B cell (primary cell): ENCODE measurements at regions not wholly inside any gene's neighbourhood (a gene's known extent, or its start where the extent isn't known, plus 50 kb on each side); places are given as distances from the start of the nearest gene placed in this dataset.

Source experiments
- ATAC-seq: fragments of 200-7000 bp; cut with Tn5 transposase; one replicate; pipeline ENCODE4 v1.10.0; 2021; ENCODE audit warnings: low read depth, mild to moderate bottlenecking, moderate number of reproducible peaks, moderate library complexity
- CTCF ChIA-PET: fragments of 350-600 bp; sonication (Branson Sonifier 250); formaldehyde crosslinking; loops from one replicate; lab custom pipeline; 2021; ENCODE audit warnings: antibody characterized with exemption, inconsistent platforms; lab: Charles Lee
- POLR2A ChIA-PET: fragments of 350-600 bp; sonication (Branson Sonifier 250); formaldehyde crosslinking; loops from one replicate; lab custom pipeline; 2021; ENCODE audit warnings: antibody characterized with exemption; lab: Charles Lee
- DNase-seq: peaks from one replicate; pipeline ENCODE4 v3.0.0; 2013
- H2AFZ ChIP-seq: 2 replicates; pipeline ENCODE4 v1.6.1; 2012; ENCODE audit warnings: mild to moderate bottlenecking, low read depth, low read length; ENCODE audit not compliant: insufficient read depth, poor library complexity, severe bottlenecking
- H3K27ac ChIP-seq, 2 donors: 1 replicate in 1 of 2; 2 replicates in 1 of 2; pipeline ENCODE4 v1.5.1; 2012 to 2013; ENCODE audit warnings: low read length in 2 of 2, mild to moderate bottlenecking in 2 of 2, moderate library complexity in 1 of 2
- H3K27me3 ChIP-seq, 4 experiments: fragments of 200-600 bp in 1 of 4; sonication (generic) in 1 of 4; replicated peaks in 1 of 4; 1 replicate in 2 of 4; 2 replicates in 2 of 4; pipeline versions ENCODE4 v1.6.1 to v1.7.0; 2013 to 2016; ENCODE audit warnings: low read length in 3 of 4, mild to moderate bottlenecking in 2 of 4, mixed read lengths in 1 of 4, moderate library complexity in 1 of 4; ENCODE audit not compliant: insufficient read depth in 4 of 4, control insufficient read depth in 3 of 4; ENCODE audit errors: control extremely low read depth in 1 of 4
- H3K36me3 ChIP-seq, 2 experiments: replicated peaks in 1 of 2; 1 replicate in 1 of 2; 2 replicates in 1 of 2; pipeline versions ENCODE4 v1.6.1 to v1.7.1; 2013; ENCODE audit warnings: low read length in 1 of 2; ENCODE audit not compliant: insufficient read depth in 2 of 2, control insufficient read depth in 1 of 2; ENCODE audit errors: control extremely low read depth in 1 of 2, extremely low read depth in 1 of 2
- H3K4me1 ChIP-seq, 2 donors: fragments of 200-600 bp in 1 of 2; sonication (generic) in 1 of 2; 1 replicate in 1 of 2; 2 replicates in 1 of 2; pipeline versions ENCODE4 v1.5.1 to v1.6.1; 2013 to 2017; ENCODE audit warnings: low read length in 2 of 2; ENCODE audit not compliant: control insufficient read depth in 2 of 2, insufficient read depth in 2 of 2
- H3K4me2 ChIP-seq: replicated peaks from 2 replicates; pipeline ENCODE3; 2012; ENCODE audit warnings: mild to moderate bottlenecking, low read depth, low read length; ENCODE audit not compliant: poor library complexity, severe bottlenecking
- H3K4me3 ChIP-seq, 5 experiments: fragments of 200-600 bp in 1 of 5; sonication (generic) in 1 of 5; 1 replicate in 3 of 5; 2 replicates in 2 of 5; pipeline versions ENCODE4 v1.5.1 to v1.7.0; 2011 to 2016; ENCODE audit warnings: low read length in 4 of 5, mild to moderate bottlenecking in 4 of 5, low read depth in 2 of 5, control low read depth in 1 of 5, moderate library complexity in 1 of 5; ENCODE audit not compliant: insufficient read depth in 1 of 5; ENCODE audit errors: control extremely low read depth in 1 of 5, extremely low read depth in 1 of 5
- H3K79me2 ChIP-seq: fragments of 200-600 bp; sonication (generic); one replicate; pipeline ENCODE4 v1.6.0; 2016; ENCODE audit warnings: low read length; ENCODE audit not compliant: control insufficient read depth, insufficient read depth
- H3K9ac ChIP-seq: fragments of 200-600 bp; sonication (generic); 2 replicates; pipeline ENCODE4 v1.6.1; 2017; ENCODE audit warnings: mild to moderate bottlenecking, low read length, moderate library complexity
- H3K9me3 ChIP-seq, 3 donors: one replicate each; pipeline versions ENCODE4 v1.6.1 to v1.7.1; 2013; ENCODE audit warnings: low read length in 2 of 3; ENCODE audit not compliant: control insufficient read depth in 2 of 3, insufficient read depth in 1 of 3; ENCODE audit errors: control extremely low read depth in 1 of 3
- H4K20me1 ChIP-seq: 2 replicates; pipeline ENCODE4 v1.6.0; 2012; ENCODE audit warnings: mild to moderate bottlenecking, low read length; ENCODE audit not compliant: insufficient read depth, control insufficient read depth, poor library complexity, severe bottlenecking
- H3K27ac Mint-ChIP-seq: one replicate; pipeline ENCODE4 v1.8.0; 2021; ENCODE audit warnings: mixed read lengths
- H3K27me3 Mint-ChIP-seq: one replicate; pipeline ENCODE4 v1.8.0; 2021; ENCODE audit warnings: mixed read lengths
- H3K4me1 Mint-ChIP-seq: one replicate; pipeline ENCODE4 v1.8.0; 2021; ENCODE audit warnings: mixed read lengths
- H3K4me3 Mint-ChIP-seq: one replicate; pipeline ENCODE4 v1.8.0; 2021; ENCODE audit warnings: mixed read lengths
- H3K9me3 Mint-ChIP-seq: one replicate; pipeline ENCODE4 v1.8.0; 2022; ENCODE audit warnings: mixed read lengths; ENCODE audit not compliant: insufficient read depth
- CTCF ChIP-seq: fragments of 200-600 bp; IDR thresholded peaks from one replicate; pipeline ENCODE4 v1.8.0; 2022; ENCODE audit warnings: antibody characterized with exemption, mild to moderate bottlenecking
- EZH2 ChIP-seq: IDR thresholded peaks from 2 replicates; pipeline ENCODE4 v1.6.1; 2012; ENCODE audit warnings: borderline replicate concordance, low read depth, mild to moderate bottlenecking, moderate library complexity, low read length; ENCODE audit not compliant: insufficient read depth, poor library complexity, severe bottlenecking
- WGBS: methylation state at CpG from one replicate; pipeline ENCODE4 v1.1.5; 2013; ENCODE audit warnings: missing lambda C conversion rate; ENCODE audit not compliant: insufficient coverage; 5-methylcytosine and 5-hydroxymethylcytosine counted together
- intact Hi-C: fragments of 100-400 bp; cut with micrococcal nuclease; formaldehyde crosslinking; loops from one replicate; pipeline ENCODE4 v1.10.0; 2022

- Mint-ChIP-seq H3K4me3 (no peak overlapping the region), H3K27me3 (no peaks in the 10 kb centered on the region), H3K9me3 (peaks cover 2% of the 10 kb centered on the region), H3K27ac (no peak overlapping the region), H3K4me1 (no peaks in the 10 kb centered on the region)
- no peaks in the 10 kb centered on the region for H3K4me1 ChIP-seq
- H3K9ac ChIP-seq: no peak overlapping the region
- CTCF ChIA-PET: no interaction called here
- DNase-seq (no peak), ATAC-seq (no peak)
- H3K27ac ChIP-seq: no peak overlapping the region
- WGBS: 59% methylated on average over 2 of the region's 2 CpGs
- no peaks in the 10 kb centered on the region for H4K20me1 ChIP-seq
- intact Hi-C loops: no loop called here
- H3K4me3 ChIP-seq: no peak overlapping the region
- H3K27me3 ChIP-seq: no peaks in the 10 kb centered on the region
- no peaks in the 10 kb centered on the region for H3K79me2 ChIP-seq
- POLR2A ChIA-PET: no interaction called here
- H3K9me3 ChIP-seq: peaks cover 0 to 2% (median 0%) of the 10 kb centered on the region in 3 donors
- no peaks in the 10 kb centered on the region for H3K36me3 ChIP-seq
- TF ChIP-seq EZH2 (no peak), CTCF (no peak)
- no peak overlapping the region for H2AFZ ChIP-seq
- no peak overlapping the region for H3K4me2 ChIP-seq
These were observed 137.1 kb upstream of the NEBL start for GRCh38 chr10:21034241-21034640.

- Histone ChIP-seq H4K20me1 (no peaks in the 10 kb centered on the region), H2AFZ (no peak overlapping the region), H3K4me1 (no peaks in the 10 kb centered on the region), H3K4me3 (no peak overlapping the region), H3K9me3 (peaks cover 0 to 5% (median 0%) of the 10 kb centered on the region in 3 donors), H3K4me2 (no peak overlapping the region), H3K36me3 (no peaks in the 10 kb centered on the region), H3K27me3 (no peaks in the 10 kb centered on the region), H3K27ac (no peak overlapping the region), H3K9ac (no peak overlapping the region), H3K79me2 (no peaks in the 10 kb centered on the region)
- H3K4me3 Mint-ChIP-seq: no peak overlapping the region
- no peak overlapping the region for H3K27ac Mint-ChIP-seq
- no peaks in the 10 kb centered on the region for H3K9me3 Mint-ChIP-seq
- DNase-seq: no peak
- ChIA-PET POLR2A (no interaction called here), CTCF (no interaction called here)
- intact Hi-C loops: no loop called here
- WGBS: 60% methylated on average over 4 of the region's 12 CpGs
- no peaks in the 10 kb centered on the region for H3K4me1 Mint-ChIP-seq
- ATAC-seq: no peak
- no peaks in the 10 kb centered on the region for H3K27me3 Mint-ChIP-seq
- no peak for TF ChIP-seq CTCF
These were observed 135.6 kb upstream of the NEBL start for GRCh38 chr10:21032587-21033319.
